ENCODE measurements at regions not wholly inside any gene's neighbourhood (a gene's known extent, or its start where the extent isn't known, plus 50 kb on each side); places are given as distances from the start of the nearest gene placed in this dataset.

DNA sequence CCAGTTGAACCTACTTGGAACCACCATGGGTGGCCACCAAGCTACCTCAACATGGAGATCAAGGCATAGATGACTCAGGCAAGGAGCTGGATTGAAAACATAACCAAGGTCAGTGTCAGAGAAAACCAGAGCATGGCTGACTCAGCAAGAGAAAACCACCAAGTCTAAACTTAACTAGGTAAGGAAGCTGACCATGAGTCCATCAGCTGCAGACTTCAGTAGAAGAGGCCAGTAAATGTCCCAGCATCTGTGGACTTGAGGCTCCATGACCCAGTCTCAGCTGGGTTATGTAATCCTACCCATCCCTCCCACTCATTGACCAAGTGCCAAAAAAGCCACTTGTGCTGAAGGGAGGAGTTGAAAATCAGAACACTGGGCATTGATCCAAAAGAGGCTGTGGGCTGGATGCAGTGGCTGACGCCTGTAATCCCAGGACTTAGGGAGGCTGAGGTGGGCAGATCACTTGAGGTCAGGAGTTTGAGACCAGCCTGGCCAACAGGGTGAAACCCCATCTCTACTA is 93.7 kb upstream of the CBLN4 start:
- TF ChIP-seq CTCF (IDR thresholded peaks at IDR 0.05; ENCODE audit: low read length) (no peak), EZH2 (optimal IDR thresholded peaks at IDR 0.05; ENCODE audit: low read depth, low read length) (no peak), EZH2phosphoT487 (IDR thresholded peaks at IDR 0.05; ENCODE audit: low read length) (no peak)
